Ascending aorta (tissue), 2 donors: ENCODE measurements at regions not wholly inside any gene's neighbourhood (a gene's known extent, or its start where the extent isn't known, plus 50 kb on each side); places are given as distances from the start of the nearest gene placed in this dataset.

ENCODE experiments used
- DNase-seq, 2 donors: peaks; one replicate each; pipeline ENCODE4 v3.0.0-alpha.2; 2019; ENCODE audit warnings: low spot score in 2 of 2
- H3K27ac ChIP-seq, 2 donors: fragments of 200-600 bp; sonication (generic); one replicate each; pipeline ENCODE4 v1.5.1; 2016 to 2017; ENCODE audit warnings: mild to moderate bottlenecking in 1 of 2
- H3K27me3 ChIP-seq: fragments of 200-600 bp; sonication (generic); one replicate; pipeline ENCODE4 v1.5.1; 2017
- H3K36me3 ChIP-seq, 2 donors: fragments of 200-600 bp; sonication (generic); one replicate each; pipeline ENCODE4 v1.5.1; 2016
- H3K4me1 ChIP-seq, 2 donors: fragments of 200-600 bp; sonication (generic); one replicate each; pipeline ENCODE4 v1.5.1; 2016 to 2017; ENCODE audit warnings: mild to moderate bottlenecking in 1 of 2
- H3K4me3 ChIP-seq, 2 donors: fragments of 200-600 bp; sonication (generic); one replicate each; pipeline ENCODE4 v1.5.1; 2016 to 2017; ENCODE audit warnings: mild to moderate bottlenecking in 1 of 2
- H3K9me3 ChIP-seq, 2 donors: fragments of 200-600 bp; sonication (generic); one replicate each; pipeline ENCODE4 v1.5.1; 2016
- CTCF ChIP-seq, 3 experiments: fragments of 200-600 bp in 2 of 3; fragments of 450-650 bp in 1 of 3; sonication (generic) in 2 of 3; IDR thresholded peaks; one replicate each; pipeline ENCODE4 v1.5.1; 2016 to 2019; ENCODE audit warnings: antibody characterized with exemption in 3 of 3, mild to moderate bottlenecking in 1 of 3, moderate library complexity in 1 of 3
- intact Hi-C: fragments of 100-400 bp; cut with DNase I; formaldehyde crosslinking; loops from one replicate; pipeline ENCODE4 v1.15.1; 2023

GRCh38 chr6:22194188-22194921, 102.5 kb downstream of the PRL start:
- no peak overlapping the region for H3K27ac ChIP-seq
- no peaks in the 10 kb centered on the region for H3K27me3 ChIP-seq
- H3K4me1 ChIP-seq: no peaks in the 10 kb centered on the region
- DNase-seq: no peak
- intact Hi-C loops: no loop called here
- H3K9me3 ChIP-seq: no peaks in the 10 kb centered on the region
- no peaks in the 10 kb centered on the region for H3K36me3 ChIP-seq
- no peak for TF ChIP-seq CTCF (IDR thresholded peaks at IDR 0.05)
- no peak overlapping the region for H3K4me3 ChIP-seq

GRCh38 chr6:22199771-22200170, 97.1 kb downstream of the PRL start:
- Histone ChIP-seq H3K27me3 (no peaks in the 10 kb centered on the region), H3K4me1 (no peaks in the 10 kb centered on the region), H3K4me3 (no peak overlapping the region), H3K36me3 (no peaks in the 10 kb centered on the region), H3K9me3 (no peaks in the 10 kb centered on the region), H3K27ac (no peak overlapping the region)
- no peak for TF ChIP-seq CTCF (IDR thresholded peaks at IDR 0.05)
- intact Hi-C loops: no loop called here
- DNase-seq: no peak

GRCh38 chr6:22204153-22204552, 92.7 kb downstream of the PRL start:
- no peaks in the 10 kb centered on the region for H3K4me1 ChIP-seq
- no peak overlapping the region for H3K27ac ChIP-seq
- no peaks in the 10 kb centered on the region for H3K36me3 ChIP-seq
- no peak for TF ChIP-seq CTCF (IDR thresholded peaks at IDR 0.05)
- no peaks in the 10 kb centered on the region for H3K27me3 ChIP-seq
- intact Hi-C loops: no loop called here
- no peaks in the 10 kb centered on the region for H3K9me3 ChIP-seq
- no peak for DNase-seq
- no peak overlapping the region for H3K4me3 ChIP-seq

GRCh38 chr6:22205266-22205665, 91.6 kb downstream of the PRL start:
- Histone ChIP-seq H3K4me3 (no peak overlapping the region), H3K27me3 (no peaks in the 10 kb centered on the region), H3K9me3 (no peaks in the 10 kb centered on the region), H3K36me3 (no peaks in the 10 kb centered on the region), H3K27ac (no peak overlapping the region), H3K4me1 (no peaks in the 10 kb centered on the region)
- DNase-seq: no peak
- TF ChIP-seq CTCF (IDR thresholded peaks at IDR 0.05): no peak
- intact Hi-C loops: no loop called here

- H3K27ac ChIP-seq: no peak overlapping the region
- H3K4me3 ChIP-seq: no peak overlapping the region
- H3K36me3 ChIP-seq: no peaks in the 10 kb centered on the region
- H3K27me3 ChIP-seq: no peaks in the 10 kb centered on the region
- no peak for DNase-seq
- no peaks in the 10 kb centered on the region for H3K4me1 ChIP-seq
- no peaks in the 10 kb centered on the region for H3K9me3 ChIP-seq
- TF ChIP-seq CTCF (IDR thresholded peaks at IDR 0.05): no peak
- intact Hi-C loops: no loop called here
These were observed 90.7 kb downstream of the PRL start for GRCh38 chr6:22206106-22206505.

GRCh38 chr6:22208026-22208425, 88.8 kb downstream of the PRL start:
- no peak for DNase-seq
- intact Hi-C loops: no loop called here
- H3K36me3 ChIP-seq: no peaks in the 10 kb centered on the region
- H3K9me3 ChIP-seq: no peaks in the 10 kb centered on the region
- no peak overlapping the region for H3K27ac ChIP-seq
- no peak for TF ChIP-seq CTCF (IDR thresholded peaks at IDR 0.05)
- H3K4me3 ChIP-seq: no peak overlapping the region
- no peaks in the 10 kb centered on the region for H3K4me1 ChIP-seq
- no peaks in the 10 kb centered on the region for H3K27me3 ChIP-seq
